ENCODE measurements at regions not wholly inside any gene's neighbourhood (a gene's known extent, or its start where the extent isn't known, plus 50 kb on each side); places are given as distances from the start of the nearest gene placed in this dataset.
"Not testable (repeated sequence)": the region's sequence is repeated elsewhere in the genome, so short reads cannot be mapped to it uniquely, and the experiment has no call there.

DNA sequence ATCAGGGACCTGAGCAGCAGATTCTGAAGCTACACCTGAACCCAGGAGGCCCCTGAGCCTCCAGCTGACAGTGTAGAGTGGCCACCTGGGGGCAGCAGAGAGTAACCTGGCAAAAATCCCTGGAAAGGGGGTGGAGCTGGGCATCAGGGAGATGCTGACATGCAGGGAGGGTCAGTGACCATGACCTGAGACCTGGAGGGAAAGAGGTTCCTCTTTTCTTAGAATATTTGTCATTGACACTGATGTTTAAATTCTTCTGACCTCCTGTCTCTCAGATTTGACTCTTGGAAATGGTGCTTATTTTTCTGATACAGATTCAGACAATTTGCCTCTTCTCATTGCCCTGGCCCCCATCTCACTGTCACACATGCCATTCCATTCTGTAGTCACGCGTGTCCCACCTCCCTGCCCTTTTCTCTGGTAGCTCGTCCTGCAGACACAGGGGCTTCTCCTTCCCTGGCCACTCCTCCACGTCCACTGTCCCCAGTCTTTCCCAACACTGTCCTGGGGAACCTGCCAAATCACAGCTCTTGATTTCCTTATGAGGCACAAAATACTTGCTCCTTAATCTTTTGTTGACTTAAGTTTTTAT, 117.2 kb upstream of the IGLL5 start:
- Mint-ChIP-seq H3K36me3 (no peaks in the 10 kb centered on the region), H3K4me1 (peaks cover 0 to 28% (median 4%) of the 10 kb centered on the region in 4 donors), H3K4me3 (no peak overlapping the region), H3K9me3 (no peaks in the 10 kb centered on the region), H3K27ac (peak overlapping the region in 4 of 10 donors; percentile 17 to 69 (median 45)), H3K27me3 (peaks cover 0 to 10% (median 2%) of the 10 kb centered on the region in 5 donors)
- ATAC-seq (peak in 1 of 2 donors; percentile 62), DNase-seq (peak in 7 of 10 donors; percentile 17 to 45 (median 25))
- POLR2A ChIA-PET = interaction anchor here (1.0 to 1.9 kb wide), 3 partner anchors 9 to 21 kb away, joined by 3 to 8 read pairs (median 6); no protein-coding TSS in a partner anchor

DNA sequence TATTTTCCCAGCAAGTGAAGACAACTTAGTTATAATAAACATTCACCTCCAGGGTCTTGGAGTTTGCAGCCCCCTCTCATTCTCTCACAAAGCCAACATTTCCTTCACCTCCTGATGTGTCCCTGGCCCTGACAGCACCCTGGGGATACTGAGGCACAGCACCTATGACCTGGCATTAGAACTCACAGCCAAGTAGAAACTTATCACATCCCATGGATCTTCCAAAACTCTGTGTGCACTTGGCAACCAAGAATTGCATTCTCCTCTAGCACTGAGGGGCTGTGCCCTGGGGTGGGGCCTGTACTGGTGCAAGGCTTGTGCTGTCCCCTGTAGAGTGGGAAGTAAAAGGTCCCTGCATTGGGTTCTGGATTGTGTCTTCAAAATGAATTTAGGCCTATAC, 116.7 kb upstream of the IGLL5 start:
- peak overlapping the region in 2 of 10 donors; percentile 17 to 38 for H3K27ac Mint-ChIP-seq
- no peak overlapping the region for H3K4me3 Mint-ChIP-seq
- no peak for DNase-seq

DNA sequence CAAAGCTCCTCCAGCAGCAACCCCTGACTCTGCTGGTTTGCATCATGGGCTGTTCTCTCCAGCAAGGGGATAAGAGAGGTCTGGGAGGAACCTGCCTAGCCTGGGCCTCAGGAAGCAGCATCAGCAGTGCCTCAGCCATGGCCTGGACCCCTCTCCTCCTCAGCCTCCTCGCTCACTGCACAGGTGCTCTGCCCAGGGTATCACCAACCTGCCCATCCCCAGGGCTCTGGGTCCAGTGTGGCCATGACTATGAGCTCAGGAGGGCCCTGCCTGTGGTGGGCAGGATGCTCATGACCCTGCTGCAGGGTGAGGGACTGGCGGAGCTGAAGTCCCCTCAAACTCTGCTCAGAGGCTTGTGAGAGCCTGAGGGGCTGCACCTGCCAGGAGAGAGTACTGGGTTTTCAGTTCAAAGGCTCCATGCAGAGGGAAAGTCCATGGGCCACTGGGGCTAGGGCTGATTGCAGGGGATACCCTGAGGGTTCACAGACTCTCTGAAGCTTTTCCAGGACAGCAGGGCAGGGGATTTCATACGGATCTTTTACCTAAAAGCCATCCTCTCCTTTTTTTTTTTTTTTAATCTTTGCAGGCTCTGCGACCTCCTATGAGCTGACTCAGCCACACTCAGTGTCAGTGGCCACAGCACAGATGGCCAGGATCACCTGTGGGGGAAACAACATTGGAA, 115.8 kb upstream of the IGLL5 start:
- peak overlapping the region in 4 of 10 donors; percentile 37 to 69 (median 54) for H3K27ac Mint-ChIP-seq
- no peak overlapping the region for H3K4me3 Mint-ChIP-seq
- no peaks in the 10 kb centered on the region for H3K9me3 Mint-ChIP-seq
- POLR2A ChIA-PET = interaction anchor here (0.6 to 1.4 kb wide), 3 partner anchors 17 to 37 kb away, joined by 3 to 7 read pairs (median 3); no protein-coding TSS in a partner anchor
- H3K27me3 Mint-ChIP-seq = peaks cover 0 to 10% (median 2%) of the 10 kb centered on the region in 5 donors
- DNase-seq = no peak
- peaks cover 0 to 30% (median 4%) of the 10 kb centered on the region in 4 donors for H3K4me1 Mint-ChIP-seq
- ATAC-seq = no peak
- H3K36me3 Mint-ChIP-seq = no peaks in the 10 kb centered on the region

More for the DNA sequence above, 116.7 kb upstream of the IGLL5 start:
- Mint-ChIP-seq H3K27me3 (peaks cover 0 to 10% (median 2%) of the 10 kb centered on the region in 5 donors), H3K9me3 (no peaks in the 10 kb centered on the region), H3K36me3 (no peaks in the 10 kb centered on the region), H3K4me1 (peaks cover 0 to 30% (median 4%) of the 10 kb centered on the region in 4 donors)
- POLR2A ChIA-PET = interaction anchor here (1.0 to 1.9 kb wide), 3 partner anchors 9 to 22 kb away, joined by 3 to 8 read pairs (median 7); no protein-coding TSS in a partner anchor
- no peak for ATAC-seq

DNA sequence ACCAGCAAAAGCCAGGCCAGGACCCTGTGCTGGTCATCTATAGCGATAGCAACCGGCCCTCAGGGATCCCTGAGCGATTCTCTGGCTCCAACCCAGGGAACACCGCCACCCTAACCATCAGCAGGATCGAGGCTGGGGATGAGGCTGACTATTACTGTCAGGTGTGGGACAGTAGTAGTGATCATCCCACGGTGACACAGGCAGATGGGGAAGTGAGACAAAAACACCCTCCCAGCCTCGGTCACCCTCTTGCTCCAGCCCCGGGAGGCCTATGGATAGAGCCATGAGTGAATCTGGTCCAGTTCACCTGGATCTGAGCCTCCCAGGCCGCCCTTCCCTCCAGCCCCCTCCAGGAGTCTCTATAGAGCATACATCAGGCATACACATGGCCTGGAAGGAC, 115.2 kb upstream of the IGLL5 start:
- no peaks in the 10 kb centered on the region for H3K9me3 Mint-ChIP-seq
- POLR2A ChIA-PET = interaction anchor here (0.6 to 1.5 kb wide), 4 partner anchors 17 to 36 kb away, joined by 3 to 7 read pairs (median 3); no protein-coding TSS in a partner anchor
- peaks cover 0 to 10% (median 2%) of the 10 kb centered on the region in 5 donors for H3K27me3 Mint-ChIP-seq
- peaks cover 0 to 30% (median 4%) of the 10 kb centered on the region in 4 donors for H3K4me1 Mint-ChIP-seq
- H3K4me3 Mint-ChIP-seq = no peak overlapping the region
- no peaks in the 10 kb centered on the region for H3K36me3 Mint-ChIP-seq
- DNase-seq (no peak), ATAC-seq (no peak)
- H3K27ac Mint-ChIP-seq = peak overlapping the region in 4 of 10 donors; percentile 9 to 69 (median 20)

DNA sequence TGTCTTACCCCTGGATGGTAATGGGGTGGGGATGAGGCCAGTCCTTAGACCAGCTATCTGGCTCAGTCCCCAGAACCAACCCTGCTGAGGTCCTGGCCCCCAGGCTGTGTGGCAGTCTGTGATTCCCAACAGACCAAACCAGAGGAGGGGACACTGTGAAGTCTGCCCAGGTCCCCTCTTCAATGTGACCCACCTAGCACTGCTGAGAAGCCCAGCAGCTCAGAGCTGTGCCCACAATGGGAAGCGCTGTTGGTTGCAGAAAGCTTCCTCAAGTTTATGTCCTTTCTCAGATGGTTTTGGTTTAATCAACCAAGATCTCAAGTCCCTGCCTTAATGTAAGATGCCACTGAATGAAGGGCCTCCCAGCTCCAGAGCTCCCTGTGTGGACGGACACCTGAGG, 114.7 kb upstream of the IGLL5 start:
- DNase-seq = no peak
- H3K27me3 Mint-ChIP-seq = peaks cover 0 to 10% (median 2%) of the 10 kb centered on the region in 5 donors
- POLR2A ChIA-PET = interaction anchor here (1.1 to 1.5 kb wide), 2 partner anchors 16 to 19 kb away, joined by 3 read pairs; no protein-coding TSS in a partner anchor
- peak overlapping the region in 4 of 10 donors; percentile 10 to 62 (median 44) for H3K27ac Mint-ChIP-seq
- H3K9me3 Mint-ChIP-seq = no peaks in the 10 kb centered on the region
- no peaks in the 10 kb centered on the region for H3K36me3 Mint-ChIP-seq
- no peak overlapping the region for H3K4me3 Mint-ChIP-seq
- no peak for ATAC-seq
- H3K4me1 Mint-ChIP-seq = peaks cover 0 to 30% (median 4%) of the 10 kb centered on the region in 4 donors

DNA sequence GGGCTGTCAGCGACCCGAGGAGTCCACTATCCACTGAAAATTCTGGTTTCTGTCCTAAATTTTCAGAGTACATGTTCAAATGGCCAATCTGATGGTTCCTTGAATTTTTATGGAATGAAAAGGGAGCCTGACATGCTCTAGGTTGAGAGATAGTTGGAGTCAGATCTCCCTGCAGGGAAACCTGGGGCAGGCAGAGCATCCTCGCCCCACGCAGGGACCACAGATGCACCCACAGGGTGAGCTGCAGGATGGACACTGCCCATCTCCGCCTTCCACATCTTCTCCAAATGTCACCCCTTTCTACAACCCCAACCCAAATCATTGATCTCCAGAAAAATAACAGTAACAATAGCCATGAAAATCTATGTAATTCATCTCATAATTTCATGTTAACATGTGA, 114.2 kb upstream of the IGLL5 start:
- H3K9me3 Mint-ChIP-seq = no peaks in the 10 kb centered on the region
- peaks cover 0 to 30% (median 4%) of the 10 kb centered on the region in 4 donors for H3K4me1 Mint-ChIP-seq
- no peak overlapping the region for H3K4me3 Mint-ChIP-seq
- no peak for DNase-seq
- H3K27me3 Mint-ChIP-seq = peaks cover 0 to 6% (median 2%) of the 10 kb centered on the region in 5 donors
- H3K36me3 Mint-ChIP-seq = no peaks in the 10 kb centered on the region
- ATAC-seq = no peak
- peak overlapping the region in 2 of 10 donors; percentile 54 to 62 for H3K27ac Mint-ChIP-seq
- POLR2A ChIA-PET = interaction anchor here (1.5 kb wide), 1 partner anchor 20 kb away, joined by 3 read pairs; no protein-coding TSS in a partner anchor

DNA sequence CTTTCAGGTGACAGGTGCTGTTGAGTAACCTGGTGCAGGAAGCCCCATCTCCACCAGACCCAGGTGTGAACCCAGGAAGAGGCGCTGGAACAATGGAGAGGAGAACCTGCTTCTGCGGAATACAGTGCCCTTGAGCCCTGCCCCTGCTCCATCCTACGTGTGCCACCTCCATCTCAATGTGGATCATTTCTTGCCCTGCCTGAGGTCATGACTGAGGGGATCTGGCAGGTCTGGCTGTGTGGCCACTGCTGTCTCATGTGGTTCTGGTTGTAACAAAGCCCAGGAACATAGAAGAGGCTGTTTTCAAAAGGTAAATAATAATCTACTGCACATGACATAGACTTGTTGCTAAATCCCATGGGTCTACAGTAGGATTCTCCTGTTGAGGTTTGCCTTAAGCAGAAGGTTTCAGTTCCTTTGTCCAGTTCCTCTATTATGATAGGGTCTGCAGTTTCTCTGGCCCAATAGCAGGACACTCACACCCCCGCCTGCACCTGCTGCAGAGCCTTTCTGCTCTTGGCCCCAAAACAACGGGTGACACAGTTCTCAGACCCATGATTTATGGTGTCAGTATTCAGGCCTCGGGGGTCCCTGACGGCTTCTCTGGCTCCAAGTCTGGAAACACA, 113.5 kb upstream of the IGLL5 start:
- DNase-seq = no peak
- H3K36me3 Mint-ChIP-seq = no peaks in the 10 kb centered on the region
- H3K27me3 Mint-ChIP-seq = no peaks in the 10 kb centered on the region
- no peak for ATAC-seq
- no peaks in the 10 kb centered on the region for H3K9me3 Mint-ChIP-seq
- H3K4me3 Mint-ChIP-seq = no peak overlapping the region
- H3K4me1 Mint-ChIP-seq = peaks cover 0 to 30% (median 4%) of the 10 kb centered on the region in 4 donors
- peak overlapping the region in 3 of 10 donors; percentile 19 to 56 (median 21) for H3K27ac Mint-ChIP-seq
- POLR2A ChIA-PET = no interaction called here

DNA sequence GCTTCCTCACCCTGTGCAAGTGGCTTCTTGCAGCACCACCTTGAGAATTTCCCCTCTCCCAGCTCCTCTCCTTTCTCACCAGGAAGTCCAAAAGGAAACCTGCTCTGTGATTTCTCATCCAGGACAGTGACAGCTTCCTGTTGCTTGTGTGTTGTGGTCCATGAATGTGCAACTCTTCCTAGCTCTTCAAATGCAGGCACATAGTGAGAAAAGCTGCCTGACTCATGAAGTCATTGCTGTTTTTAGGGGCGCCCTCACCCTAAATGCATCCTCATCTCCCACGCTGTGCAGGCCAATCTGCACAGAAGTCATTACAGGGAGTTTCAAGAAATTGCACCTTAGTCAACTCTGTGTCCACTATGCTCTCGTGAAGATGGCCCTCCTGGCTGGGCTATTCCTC, 112.9 kb upstream of the IGLL5 start:
- H3K4me1 Mint-ChIP-seq = peaks cover 0 to 30% (median 4%) of the 10 kb centered on the region in 4 donors
- H3K27me3 Mint-ChIP-seq, DNase-seq, H3K4me3 Mint-ChIP-seq, ATAC-seq, POLR2A ChIA-PET, H3K36me3 Mint-ChIP-seq, H3K9me3 Mint-ChIP-seq: not testable (repeated sequence)
- H3K27ac Mint-ChIP-seq = peak overlapping the region in 2 of 10 donors; percentile 19 to 80

DNA sequence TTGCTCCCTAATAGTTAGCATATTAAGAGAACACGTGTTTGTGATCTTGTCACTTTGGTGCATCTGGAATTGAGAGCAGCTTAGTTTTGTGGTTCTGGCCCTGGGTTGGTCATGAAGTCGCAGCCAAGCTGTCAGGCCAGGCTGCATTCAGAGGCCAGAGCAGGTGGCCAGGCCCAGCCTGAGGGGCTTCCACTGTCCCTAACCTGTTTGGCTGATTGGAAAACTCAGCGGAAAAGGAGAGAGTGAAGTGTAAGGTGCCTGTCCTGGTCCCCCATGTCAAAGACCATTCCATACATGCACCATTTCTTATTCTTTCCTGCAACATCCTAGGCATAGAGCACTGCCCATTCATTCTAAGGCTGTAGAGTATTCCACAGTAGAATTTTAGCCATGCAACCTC, 111.5 kb upstream of the IGLL5 start:
- POLR2A ChIA-PET = no interaction called here
- Mint-ChIP-seq H3K36me3 (no peaks in the 10 kb centered on the region), H3K27ac (no peak overlapping the region), H3K4me3 (no peak overlapping the region), H3K4me1 (peaks cover 0 to 25% (median 4%) of the 10 kb centered on the region in 4 donors), H3K27me3 (no peaks in the 10 kb centered on the region), H3K9me3 (no peaks in the 10 kb centered on the region)
- ATAC-seq = no peak
- DNase-seq = no peak

DNA sequence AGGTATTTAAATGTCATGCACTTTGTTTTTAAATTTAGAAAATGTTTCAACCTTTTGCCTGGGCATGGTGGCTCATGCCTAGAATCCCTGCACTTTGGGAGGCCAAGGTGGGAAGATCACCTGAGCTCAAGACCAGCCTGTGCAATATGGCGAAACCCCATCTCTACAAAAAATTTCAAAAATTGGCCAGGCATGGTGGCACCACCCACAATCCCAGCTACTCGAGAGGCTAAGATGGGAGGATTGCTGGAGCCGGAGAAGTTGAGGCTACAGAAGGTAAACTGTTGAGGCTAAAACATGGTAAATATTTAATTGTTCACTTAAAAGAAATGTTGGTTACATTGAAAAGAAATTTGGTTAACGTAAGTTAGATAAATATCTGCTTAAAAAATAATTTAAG, 108.4 kb upstream of the IGLL5 start:
- H3K27ac Mint-ChIP-seq = no peak overlapping the region
- H3K27me3 Mint-ChIP-seq = peaks cover 0 to 3% (median 0%) of the 10 kb centered on the region in 5 donors
- DNase-seq = no peak
- ATAC-seq = no peak
- POLR2A ChIA-PET = interaction anchor here (0.6 kb wide), 1 partner anchor 9 kb away, joined by 3 read pairs; no protein-coding TSS in a partner anchor
- H3K9me3 Mint-ChIP-seq = no peaks in the 10 kb centered on the region
- no peak overlapping the region for H3K4me3 Mint-ChIP-seq
- peaks cover 0 to 10% (median 3%) of the 10 kb centered on the region in 4 donors for H3K4me1 Mint-ChIP-seq
- H3K36me3 Mint-ChIP-seq = no peaks in the 10 kb centered on the region

DNA sequence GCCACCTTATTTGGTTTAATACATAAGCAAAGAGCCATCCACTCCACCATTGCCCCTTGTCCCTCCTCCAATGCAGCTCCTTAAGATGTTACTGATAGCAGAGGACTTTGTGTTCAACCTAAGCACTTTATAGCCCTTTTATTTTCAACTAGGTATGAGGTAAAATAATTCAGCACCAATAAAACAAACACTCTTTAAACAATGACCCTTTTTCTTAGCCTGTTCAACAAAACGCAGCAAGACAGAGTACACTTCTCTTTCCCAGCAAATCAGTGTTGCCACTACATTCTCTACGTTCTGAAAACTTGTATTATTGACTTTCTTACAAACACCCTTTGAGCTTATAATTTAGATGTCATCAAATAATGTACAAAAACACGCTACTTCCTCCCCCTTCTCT, 104.0 kb upstream of the IGLL5 start:
- Mint-ChIP-seq H3K27me3 (peaks cover 0 to 4% (median 0%) of the 10 kb centered on the region in 5 donors), H3K4me1 (peaks cover 0 to 11% (median 4%) of the 10 kb centered on the region in 4 donors), H3K36me3 (no peaks in the 10 kb centered on the region), H3K27ac (no peak overlapping the region), H3K4me3 (no peak overlapping the region), H3K9me3 (no peaks in the 10 kb centered on the region)
- DNase-seq = no peak
- no peak for ATAC-seq
- POLR2A ChIA-PET = no interaction called here

DNA sequence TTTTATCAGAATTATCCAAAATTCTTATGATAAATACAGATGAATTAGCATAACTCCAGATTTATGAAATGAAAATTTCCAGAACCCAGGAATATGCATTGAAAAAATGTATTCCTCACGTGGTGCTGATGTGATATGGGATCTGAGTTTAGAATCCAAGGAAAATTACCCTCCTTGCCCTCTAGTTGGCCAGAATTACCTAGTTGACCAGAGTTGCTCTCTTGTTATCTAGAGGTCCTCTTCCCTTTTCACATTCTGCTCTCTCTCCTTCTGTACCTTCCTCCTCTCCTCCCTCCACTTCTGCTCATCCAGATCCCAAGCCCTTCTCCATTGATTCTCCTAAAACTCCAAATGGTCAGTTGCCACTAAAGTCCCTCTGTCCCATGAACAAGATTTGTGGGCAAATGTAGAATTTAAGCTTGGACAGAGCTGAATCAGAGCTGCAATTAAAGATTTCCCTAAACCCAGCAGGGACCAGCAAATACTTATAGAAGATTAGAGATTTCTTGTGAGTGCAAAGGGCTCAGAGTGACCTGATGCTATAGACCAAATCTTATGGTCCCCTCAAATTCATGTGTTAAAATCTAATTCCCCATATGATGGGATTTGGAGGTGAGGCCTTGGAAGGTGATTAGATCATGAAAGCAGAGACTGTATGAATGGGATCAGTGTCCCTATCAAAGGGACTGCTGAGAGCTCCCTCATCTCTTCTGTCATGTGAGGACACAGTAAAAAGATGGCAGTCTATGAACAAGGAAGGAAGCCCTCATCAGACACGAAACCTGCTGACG, 103.2 kb upstream of the IGLL5 start:
- Mint-ChIP-seq H3K9me3 (no peaks in the 10 kb centered on the region), H3K4me3 (no peak overlapping the region), H3K4me1 (peaks cover 0 to 15% (median 6%) of the 10 kb centered on the region in 4 donors), H3K36me3 (no peaks in the 10 kb centered on the region), H3K27ac (peak overlapping the region in 3 of 10 donors; percentile 8 to 19 (median 13)), H3K27me3 (peaks cover 0 to 4% (median 0%) of the 10 kb centered on the region in 5 donors)
- DNase-seq (no peak), ATAC-seq (no peak)
- POLR2A ChIA-PET = no interaction called here

Data from naive thymus-derived CD8-positive, alpha-beta T cell (primary cell).